Common myeloid progenitor, CD34-positive (primary cell): ENCODE measurements at regions not wholly inside any gene's neighbourhood (a gene's known extent, or its start where the extent isn't known, plus 50 kb on each side); places are given as distances from the start of the nearest gene placed in this dataset.

Experiments
- CTCF ChIA-PET: fragments of 350-600 bp; sonication (Branson Sonifier 250); formaldehyde crosslinking; loops from one replicate; lab custom pipeline; 2021; ENCODE audit warnings: antibody characterized with exemption; lab: Charles Lee
- POLR2A ChIA-PET: fragments of 350-600 bp; sonication (Branson Sonifier 250); formaldehyde crosslinking; loops from one replicate; lab custom pipeline; 2021; ENCODE audit warnings: antibody characterized with exemption; lab: Charles Lee
- DNase-seq, 3 donors: peaks; one replicate each; pipeline versions ENCODE4 v3.0.0 to v3.0.0-alpha.2; 2013
- H3K27ac ChIP-seq, 2 experiments: 1 replicate in 1 of 2; 2 replicates in 1 of 2; pipeline ENCODE4 v1.7.0; 2013; ENCODE audit warnings: inconsistent platforms in 2 of 2, low read length in 2 of 2, mild to moderate bottlenecking in 2 of 2, low read depth in 1 of 2, moderate library complexity in 1 of 2; ENCODE audit not compliant: severe bottlenecking in 2 of 2, insufficient read depth in 1 of 2, poor library complexity in 1 of 2
- H3K27me3 ChIP-seq, 5 experiments: replicated peaks in 2 of 5; 1 replicate in 3 of 5; 2 replicates in 2 of 5; pipeline versions ENCODE4 v1.6.1 to v1.7.0; 2013; ENCODE audit warnings: low read length in 4 of 5, mild to moderate bottlenecking in 2 of 5, moderate library complexity in 2 of 5, inconsistent platforms in 1 of 5; ENCODE audit not compliant: insufficient read depth in 5 of 5, control insufficient read depth in 4 of 5
- H3K36me3 ChIP-seq, 4 experiments: 1 replicate in 2 of 4; 2 replicates in 2 of 4; pipeline versions ENCODE4 v1.6.1 to v1.7.0; 2013; ENCODE audit warnings: low read length in 3 of 4, control low read depth in 1 of 4, mild to moderate bottlenecking in 1 of 4; ENCODE audit not compliant: control insufficient read depth in 4 of 4, insufficient read depth in 4 of 4
- H3K4me1 ChIP-seq, 4 experiments: 1 replicate in 3 of 4; 2 replicates in 1 of 4; pipeline versions ENCODE4 v1.6.1 to v1.7.1; 2013; ENCODE audit warnings: low read length in 3 of 4, mild to moderate bottlenecking in 3 of 4, control low read depth in 1 of 4, inconsistent platforms in 1 of 4, moderate library complexity in 1 of 4; ENCODE audit not compliant: control insufficient read depth in 4 of 4, insufficient read depth in 4 of 4; ENCODE audit errors: control extremely low read depth in 1 of 4
- H3K4me3 ChIP-seq, 7 experiments: 1 replicate in 4 of 7; 2 replicates in 3 of 7; pipeline versions ENCODE4 v1.5.1 to v1.7.0; 2013; ENCODE audit warnings: mild to moderate bottlenecking in 7 of 7, low read length in 6 of 7, moderate library complexity in 6 of 7, inconsistent platforms in 2 of 7, low read depth in 2 of 7, control low read depth in 1 of 7; ENCODE audit not compliant: insufficient read depth in 4 of 7, control insufficient read depth in 1 of 7; ENCODE audit errors: extremely low read depth in 1 of 7
- H3K9me3 ChIP-seq, 5 experiments: 1 replicate in 4 of 5; 2 replicates in 1 of 5; pipeline versions ENCODE4 v1.6.1 to v1.7.1; 2013; ENCODE audit warnings: low read length in 4 of 5, mild to moderate bottlenecking in 2 of 5, inconsistent platforms in 1 of 5, low read depth in 1 of 5, moderate library complexity in 1 of 5; ENCODE audit not compliant: control insufficient read depth in 4 of 5, insufficient read depth in 2 of 5; ENCODE audit errors: control extremely low read depth in 1 of 5
- WGBS: methylation state at CpG from one replicate; pipeline ENCODE4 v1.1.5; 2013; ENCODE audit not compliant: insufficient coverage; 5-methylcytosine and 5-hydroxymethylcytosine counted together

DNA sequence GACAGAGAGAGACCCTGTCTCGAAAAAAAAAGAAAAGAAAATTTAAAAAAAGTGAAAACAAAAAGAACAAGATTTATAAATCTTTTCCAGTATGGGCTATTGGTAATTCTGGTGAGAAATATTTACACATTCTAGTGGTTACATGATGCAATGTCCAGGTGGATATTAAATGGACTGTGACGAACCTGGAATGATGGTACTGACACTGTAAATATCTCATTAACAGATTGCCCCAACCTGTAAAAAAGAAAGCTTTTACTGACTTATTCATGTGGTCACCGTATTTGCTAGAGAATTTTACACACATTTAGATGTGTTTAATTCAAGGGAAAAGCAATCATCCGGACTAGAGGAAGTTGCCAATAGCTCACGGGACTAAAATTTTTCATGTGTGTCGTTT lies 162.1 kb upstream of the LRIG1 start:
- peaks cover 0 to 3% (median 0%) of the 10 kb centered on the region in 5 experiments for H3K27me3 ChIP-seq
- H3K4me1 ChIP-seq = no peaks in the 10 kb centered on the region
- ChIA-PET CTCF (no interaction called here), POLR2A (no interaction called here)
- H3K4me3 ChIP-seq = no peak overlapping the region
- no peaks in the 10 kb centered on the region for H3K9me3 ChIP-seq
- DNase-seq = no peak
- 95% methylated on average over 3 of the region's 6 CpGs for WGBS
- H3K36me3 ChIP-seq = no peaks in the 10 kb centered on the region
- no peak overlapping the region for H3K27ac ChIP-seq

DNA sequence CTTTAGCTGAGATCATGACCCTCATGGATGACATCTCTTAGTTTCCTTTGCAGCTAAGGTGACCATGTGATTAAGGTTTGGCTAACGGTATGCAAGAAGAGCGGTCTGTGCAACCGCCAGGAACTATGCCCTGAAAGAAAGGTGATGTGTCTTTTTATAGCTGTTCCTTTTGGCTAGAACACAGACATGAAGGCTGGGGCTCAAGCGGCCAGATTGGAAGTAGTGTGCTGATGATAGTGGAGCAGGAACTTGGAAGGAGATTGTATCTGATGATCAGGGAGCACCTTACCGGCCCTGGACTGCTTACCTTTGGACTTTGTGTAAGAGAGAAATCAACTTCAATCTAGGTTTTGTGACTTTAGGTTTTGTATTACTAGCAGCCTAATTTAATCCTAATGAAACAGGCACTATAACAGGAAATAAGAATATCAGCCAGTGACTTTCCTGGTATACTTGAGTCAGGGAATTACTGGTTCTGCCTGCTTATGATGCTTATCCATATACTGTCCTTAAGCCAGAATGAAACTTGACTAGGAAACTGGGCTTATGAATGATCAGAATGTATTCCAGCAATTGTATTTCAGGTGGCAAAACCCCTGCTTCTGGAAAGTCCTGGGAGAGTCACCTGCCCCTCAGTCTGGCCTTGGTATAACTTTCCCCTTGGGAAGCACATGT lies 164.3 kb upstream of the LRIG1 start:
- H3K27me3 ChIP-seq = no peaks in the 10 kb centered on the region
- CTCF ChIA-PET = no interaction called here

DNA sequence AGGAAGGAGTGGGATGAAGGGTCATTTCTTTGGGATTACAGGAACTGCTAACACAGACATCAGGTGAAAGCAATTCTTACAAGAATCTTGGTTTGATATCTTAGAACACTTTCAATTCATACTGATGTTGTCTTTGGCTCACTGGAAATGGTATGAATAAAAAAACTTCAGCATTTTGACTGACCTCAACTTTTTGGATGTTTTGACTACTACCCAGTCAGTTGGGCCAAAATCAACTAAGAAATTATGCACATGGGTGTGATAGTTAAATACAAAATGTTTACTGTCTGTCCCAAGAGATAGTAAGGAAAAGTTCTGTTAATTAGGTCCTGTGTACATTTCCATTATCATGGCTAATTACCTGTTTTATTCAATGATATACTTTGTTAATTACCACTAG lies 165.5 kb upstream of the LRIG1 start:
- ChIA-PET POLR2A (no interaction called here), CTCF (no interaction called here)
- DNase-seq = no peak

More for the DNA sequence above, 164.3 kb upstream of the LRIG1 start:
- 98% methylated on average over 4 of the region's 5 CpGs for WGBS
- H3K27ac ChIP-seq = no peak overlapping the region
- DNase-seq = no peak
- H3K9me3 ChIP-seq = no peaks in the 10 kb centered on the region
- no peaks in the 10 kb centered on the region for H3K36me3 ChIP-seq
- no peaks in the 10 kb centered on the region for H3K4me1 ChIP-seq
- POLR2A ChIA-PET = no interaction called here
- no peak overlapping the region for H3K4me3 ChIP-seq

DNA sequence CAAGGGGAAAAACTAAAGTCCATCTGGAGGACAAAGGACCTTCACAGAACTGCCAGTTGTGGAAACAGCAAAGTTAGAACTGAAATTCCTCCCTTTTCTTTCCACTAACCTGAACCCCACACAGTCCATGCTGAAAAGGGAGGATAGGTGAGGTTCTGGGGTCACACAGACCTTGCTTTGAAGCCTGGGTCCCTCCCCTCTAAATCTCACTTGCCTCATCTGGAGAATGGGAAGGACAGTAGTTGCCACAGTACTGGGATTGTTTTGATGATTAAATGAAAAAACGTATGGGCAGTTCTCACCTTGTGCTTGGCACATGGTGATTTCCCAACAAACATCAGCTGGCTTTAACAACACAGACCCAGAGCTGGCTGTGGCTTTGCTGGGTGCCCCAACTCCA lies 166.4 kb upstream of the LRIG1 start:
- H3K27me3 ChIP-seq = no peaks in the 10 kb centered on the region
- no peaks in the 10 kb centered on the region for H3K4me1 ChIP-seq
- H3K9me3 ChIP-seq = no peaks in the 10 kb centered on the region
- no peaks in the 10 kb centered on the region for H3K36me3 ChIP-seq
- CTCF ChIA-PET = no interaction called here
- DNase-seq = no peak
- no CpG with 5 or more reads among the region's 1 CpG for WGBS
- POLR2A ChIA-PET = no interaction called here
- no peak overlapping the region for H3K27ac ChIP-seq
- no peak overlapping the region for H3K4me3 ChIP-seq

More for the DNA sequence above, 165.5 kb upstream of the LRIG1 start:
- Histone ChIP-seq H3K27ac (no peak overlapping the region), H3K4me3 (no peak overlapping the region), H3K36me3 (no peaks in the 10 kb centered on the region), H3K4me1 (no peaks in the 10 kb centered on the region), H3K9me3 (no peaks in the 10 kb centered on the region), H3K27me3 (no peaks in the 10 kb centered on the region)

DNA sequence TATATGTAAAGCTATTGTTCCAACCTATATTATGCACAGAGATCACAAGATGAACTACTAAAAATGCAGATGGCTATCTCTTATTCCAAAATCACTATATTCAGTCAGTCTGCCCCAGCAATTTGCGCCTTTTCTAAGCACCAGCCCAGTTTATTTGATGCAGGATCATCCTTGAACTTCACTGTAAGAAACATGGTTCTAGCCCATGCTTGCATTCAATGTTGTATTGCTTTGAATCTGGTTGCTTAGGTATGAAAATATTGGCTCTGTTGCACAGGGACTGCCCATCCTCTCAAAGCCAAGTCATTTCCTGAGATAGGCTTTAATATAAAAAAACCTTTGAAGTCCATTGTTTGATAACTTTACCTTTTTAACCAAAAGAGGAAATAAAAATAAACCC lies 170.5 kb upstream of the LRIG1 start:
- H3K4me1 ChIP-seq = no peaks in the 10 kb centered on the region
- no peak overlapping the region for H3K4me3 ChIP-seq
- H3K9me3 ChIP-seq = no peaks in the 10 kb centered on the region
- peak in 1 of 3 donors; percentile 0 for DNase-seq
- 88% methylated on average over 1 of the region's 1 CpG for WGBS
- H3K36me3 ChIP-seq = no peaks in the 10 kb centered on the region
- no peak overlapping the region for H3K27ac ChIP-seq
- ChIA-PET CTCF (no interaction called here), POLR2A (no interaction called here)
- no peaks in the 10 kb centered on the region for H3K27me3 ChIP-seq

DNA sequence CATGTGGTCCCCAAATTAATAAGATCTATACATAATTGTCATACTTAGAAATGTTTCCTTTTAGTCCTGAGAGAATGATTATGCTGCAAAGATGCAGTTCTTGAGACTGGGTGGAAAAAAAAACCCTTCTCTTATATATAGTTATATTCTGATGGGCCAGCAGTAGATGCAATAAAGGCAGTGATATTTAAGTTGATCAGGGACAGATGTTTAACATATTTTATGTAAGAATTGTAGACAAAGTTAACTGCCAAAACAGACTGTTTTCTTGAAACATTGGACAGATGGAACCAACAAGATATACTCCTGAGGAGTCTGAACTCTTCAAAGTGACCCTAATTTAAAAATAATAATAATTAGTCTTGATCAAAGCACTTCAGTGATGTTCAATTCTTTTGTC lies 172.0 kb upstream of the LRIG1 start:
- Histone ChIP-seq H3K9me3 (peaks cover 0 to 2% (median 0%) of the 10 kb centered on the region in 5 experiments), H3K4me1 (no peaks in the 10 kb centered on the region), H3K27ac (no peak overlapping the region), H3K36me3 (no peaks in the 10 kb centered on the region), H3K27me3 (no peaks in the 10 kb centered on the region), H3K4me3 (no peak overlapping the region)
- ChIA-PET POLR2A (no interaction called here), CTCF (no interaction called here)
- no peak for DNase-seq

DNA sequence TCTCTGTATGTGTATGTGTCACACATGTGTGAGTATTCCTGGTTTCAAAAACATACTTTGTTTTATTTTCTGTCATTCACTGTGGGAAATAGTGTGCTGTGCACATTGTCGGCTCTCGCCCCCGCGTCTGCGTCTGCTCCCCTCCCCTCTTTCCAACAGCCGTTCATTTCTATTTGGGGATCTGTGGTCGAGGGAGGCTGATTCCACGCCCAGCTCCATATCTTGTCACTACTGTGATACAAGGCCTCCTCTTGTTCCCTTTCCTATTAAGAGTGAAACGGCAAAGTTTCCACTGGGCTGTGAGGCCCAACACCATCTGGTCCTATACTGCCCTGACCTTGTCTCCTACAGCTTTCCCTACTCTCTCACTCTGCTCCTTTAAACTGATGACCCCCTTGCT lies 172.5 kb upstream of the LRIG1 start:
- H3K4me1 ChIP-seq = no peaks in the 10 kb centered on the region
- ChIA-PET POLR2A (no interaction called here), CTCF (no interaction called here)
- WGBS = 86% methylated on average over 7 of the region's 9 CpGs
- no peak overlapping the region for H3K4me3 ChIP-seq
- H3K27ac ChIP-seq = no peak overlapping the region
- no peaks in the 10 kb centered on the region for H3K36me3 ChIP-seq
- H3K9me3 ChIP-seq = peaks cover 0 to 2% (median 0%) of the 10 kb centered on the region in 5 experiments
- DNase-seq = no peak
- H3K27me3 ChIP-seq = no peaks in the 10 kb centered on the region
